DMS114 treated with DMSO at 0.1 percent for 48 hours (cell line): ENCODE measurements at regions not wholly inside any gene's neighbourhood (a gene's known extent, or its start where the extent isn't known, plus 50 kb on each side); places are given as distances from the start of the nearest gene placed in this dataset.

Experiments used
- DNase-seq: peaks from one replicate; lab custom pipeline; 2025; ENCODE audit not compliant: unreplicated experiment; lab: John Stamatoyannopoulos, UW

GRCh38 chr5:35367526-35367925, 137.2 kb upstream of the PRLR start:
- DNase-seq, result no peak

DNA sequence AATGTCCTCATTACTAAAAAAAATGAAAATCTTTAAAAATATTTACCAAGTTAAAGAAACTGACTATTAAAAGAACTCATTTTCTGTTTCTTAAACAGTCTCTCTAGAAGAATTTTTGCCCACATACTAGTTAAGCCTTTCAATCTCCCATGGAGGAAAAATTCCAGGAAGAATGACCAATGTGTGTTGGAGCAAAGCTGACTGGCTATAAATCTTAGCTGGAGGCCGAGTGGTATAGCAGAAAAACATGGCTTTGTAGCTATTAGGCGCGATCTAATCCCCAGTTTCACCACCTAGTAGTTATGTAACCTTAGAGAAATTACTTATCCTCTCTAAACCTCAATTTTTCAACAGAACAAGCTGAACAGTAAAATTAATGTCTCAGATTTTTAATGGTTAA, 135.5 kb upstream of the PRLR start:
- DNase-seq, result no peak

DNA sequence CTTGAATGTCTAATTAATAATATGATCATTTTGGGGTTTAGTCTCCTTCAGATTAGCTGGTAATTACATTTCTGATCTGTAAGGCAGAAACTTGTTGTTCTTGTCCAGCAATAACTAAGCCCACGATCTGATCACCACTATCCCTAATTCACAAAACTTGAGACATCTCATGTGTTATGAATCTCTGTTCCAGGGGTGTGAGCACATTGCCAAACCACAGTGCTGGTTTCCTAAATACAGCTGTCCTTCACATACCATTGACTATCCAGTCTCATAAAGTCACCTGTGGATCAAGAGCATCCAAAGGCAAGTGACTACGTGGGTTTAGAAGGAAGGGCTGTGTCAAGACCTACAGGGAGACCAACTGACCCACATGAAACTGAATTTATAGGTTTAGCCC, 134.1 kb upstream of the PRLR start:
- DNase-seq, result no peak

DNA sequence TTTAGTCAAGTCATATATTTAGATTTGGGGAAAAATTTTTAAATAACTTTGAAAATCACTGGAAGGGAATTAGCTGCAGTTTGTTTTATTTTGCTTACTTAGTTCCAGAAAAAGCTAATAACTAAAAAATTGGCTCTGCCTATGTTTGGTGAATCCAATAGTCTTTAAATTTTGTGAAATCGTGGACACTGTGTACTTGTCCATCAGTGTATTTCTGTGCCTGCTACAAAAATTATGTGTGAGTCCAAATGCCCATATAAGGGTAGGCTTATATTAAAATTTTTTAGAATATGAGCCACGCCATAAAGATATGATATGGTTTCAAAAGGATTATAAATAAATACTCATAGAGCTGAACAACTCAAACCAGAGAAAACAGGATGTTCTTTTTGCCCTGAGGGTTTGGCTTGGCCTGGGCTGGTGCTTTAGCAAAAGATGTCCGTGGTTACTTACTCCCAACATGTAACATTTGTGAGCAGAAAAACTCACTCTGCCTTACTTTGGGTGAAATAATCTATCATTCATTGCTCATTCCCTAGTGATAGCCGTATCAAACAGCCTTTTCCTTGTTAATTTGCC, 133.2 kb upstream of the PRLR start:
- DNase-seq, result no peak

DNA sequence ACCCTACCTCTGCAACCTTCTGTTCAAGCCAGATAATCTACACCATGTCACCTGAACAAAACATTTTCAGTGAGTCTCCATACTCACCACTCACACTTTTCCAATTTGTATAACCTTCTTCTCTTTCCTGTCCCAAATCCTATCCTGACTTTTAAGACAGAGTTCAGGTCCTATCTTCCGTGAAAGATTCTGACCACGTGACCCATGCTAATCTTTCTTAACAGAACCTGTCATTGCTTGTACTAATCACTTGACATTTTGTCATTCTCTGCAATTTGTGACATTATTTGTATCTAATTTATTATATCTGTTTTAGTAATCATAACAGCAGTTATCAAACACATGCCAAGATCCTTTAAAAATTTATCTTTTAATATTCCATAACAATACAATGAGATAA, 132.5 kb upstream of the PRLR start:
- no peak for DNase-seq

DNA sequence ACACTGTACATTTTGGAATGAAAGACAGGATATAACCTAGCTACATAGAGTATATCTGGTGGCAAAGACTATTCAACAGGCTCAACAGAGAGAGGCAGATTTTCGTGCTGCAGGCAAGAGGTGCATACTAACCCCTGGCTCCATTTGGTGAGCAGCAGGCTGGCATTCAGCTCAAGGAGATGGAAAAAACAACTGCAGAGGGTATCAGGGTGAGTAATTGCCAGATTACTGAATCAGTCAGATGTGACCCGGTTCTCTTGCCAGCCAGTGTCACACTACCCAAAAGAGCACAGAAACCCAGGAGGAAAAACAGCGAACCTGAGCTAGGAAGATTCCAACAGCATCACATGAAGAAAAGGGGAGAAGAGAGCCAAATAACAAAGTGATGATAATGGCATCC, 130.4 kb upstream of the PRLR start:
- DNase-seq, result no peak

DNA sequence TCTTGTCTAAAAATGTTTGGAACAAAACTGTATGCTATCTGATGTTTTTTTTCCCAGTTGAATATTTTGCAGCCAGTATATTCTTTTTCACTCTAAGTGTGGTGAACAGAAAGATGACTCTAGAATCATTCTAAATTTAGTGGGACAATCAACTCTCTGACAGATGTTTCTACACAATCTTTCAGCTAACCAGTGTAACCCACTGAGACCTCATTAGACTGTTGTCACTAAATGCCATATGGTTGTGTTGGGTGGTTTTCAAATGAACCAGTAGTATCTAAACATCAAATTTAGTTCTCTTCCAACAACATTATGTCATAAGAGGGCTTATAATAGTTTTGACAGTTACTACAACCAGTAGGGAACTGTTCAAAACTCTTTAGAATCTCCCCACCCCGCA, 129.6 kb upstream of the PRLR start:
- no peak for DNase-seq

- DNase-seq, result no peak
Observed at GRCh38 chr5:35357973-35358372, 127.7 kb upstream of the PRLR start.

DNA sequence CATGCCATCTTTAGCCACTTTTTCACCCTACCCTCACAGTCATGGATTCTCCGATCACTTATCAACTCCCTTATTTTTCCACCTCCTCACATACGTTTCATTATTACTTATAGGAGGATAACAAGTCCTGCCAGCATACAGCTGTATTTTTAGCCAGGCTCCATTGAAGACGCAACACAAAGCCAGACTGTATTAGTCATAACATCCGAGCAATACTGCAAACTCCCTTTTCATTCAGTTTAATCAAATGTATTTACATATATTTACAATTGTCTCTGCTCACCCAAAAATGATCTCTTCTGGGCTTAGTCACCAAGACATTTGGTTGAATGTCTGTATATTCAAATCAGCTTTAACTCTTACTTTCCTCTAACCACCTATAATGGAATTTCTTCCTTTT, 126.4 kb upstream of the PRLR start:
- DNase-seq, result no peak

- DNase-seq, result no peak
Observed at GRCh38 chr5:35354751-35355150, 124.5 kb upstream of the PRLR start.

GRCh38 chr5:35345222-35345621, 114.9 kb upstream of the PRLR start:
- DNase-seq, result no peak

- no peak for DNase-seq
Observed at GRCh38 chr5:35342664-35343063, 112.4 kb upstream of the PRLR start.

DNA sequence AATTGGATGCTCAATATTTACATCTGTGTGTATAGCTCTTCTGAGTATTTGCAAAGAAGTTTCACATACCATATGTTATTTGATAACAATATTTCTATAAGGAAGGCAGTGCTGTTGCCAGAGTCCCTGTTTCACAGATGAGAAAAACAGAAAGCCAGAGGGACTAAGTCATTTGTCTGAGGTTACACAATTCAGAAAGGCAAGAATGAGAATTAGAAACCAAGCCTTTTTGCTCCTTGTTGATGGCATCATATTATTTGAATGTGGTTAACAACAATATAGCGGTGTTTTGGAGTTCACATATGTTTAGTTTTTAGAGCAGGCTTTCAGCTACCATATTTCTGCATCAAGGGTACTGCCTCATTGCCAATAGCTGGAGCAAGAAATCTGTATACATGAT, 110.9 kb upstream of the PRLR start:
- no peak for DNase-seq

GRCh38 chr5:35339616-35340100, 109.4 kb upstream of the PRLR start:
- no peak for DNase-seq

- DNase-seq, result no peak
Observed at GRCh38 chr5:35339006-35339405, 108.7 kb upstream of the PRLR start.

- no peak for DNase-seq
Observed at GRCh38 chr5:35338157-35338453, 107.8 kb upstream of the PRLR start.

- no peak for DNase-seq
Observed at GRCh38 chr5:35337340-35338156, 107.3 kb upstream of the PRLR start.

DNA sequence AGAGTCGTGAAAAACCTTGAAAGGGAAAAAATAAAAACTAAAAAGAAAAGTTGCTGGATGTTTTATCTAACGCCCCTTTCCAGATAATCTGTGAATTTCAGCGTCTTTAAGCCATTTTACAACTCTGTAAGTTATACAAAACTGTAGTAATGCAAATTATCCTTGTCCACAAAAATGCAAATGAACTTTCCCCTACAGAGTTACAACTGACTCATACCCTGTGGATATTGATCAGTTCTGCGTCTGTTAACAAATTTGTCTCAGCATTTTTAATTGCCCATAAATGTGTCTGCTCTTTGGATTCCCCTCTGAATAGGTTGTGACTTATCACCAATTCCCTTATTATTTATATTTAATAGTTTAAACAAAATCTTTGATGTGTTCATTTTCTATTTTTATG, 105.9 kb upstream of the PRLR start:
- no peak for DNase-seq

- no peak for DNase-seq
Observed at GRCh38 chr5:35335752-35336151, 105.5 kb upstream of the PRLR start.

DNA sequence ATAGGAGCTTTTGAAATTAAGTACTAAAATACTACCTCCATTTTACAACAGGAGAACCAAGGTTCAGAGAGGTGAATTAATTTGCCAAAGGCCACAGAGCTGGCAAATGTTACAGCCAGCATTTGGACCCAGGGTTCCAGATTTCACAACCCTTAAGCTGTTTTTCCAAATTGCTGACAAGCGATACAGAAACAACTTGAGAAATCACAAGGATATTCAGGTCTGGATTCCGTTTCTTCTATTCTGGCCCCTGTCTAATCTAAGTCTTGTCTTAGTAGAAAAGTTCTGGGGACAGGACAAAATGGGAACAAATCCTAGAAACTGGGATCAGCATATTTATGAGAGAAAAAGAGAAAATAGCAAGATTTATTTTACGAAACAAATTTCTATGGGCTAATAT, 103.1 kb upstream of the PRLR start:
- no peak for DNase-seq

- DNase-seq, result no peak
Observed at GRCh38 chr5:35331956-35332950, 102.0 kb upstream of the PRLR start.

DNA sequence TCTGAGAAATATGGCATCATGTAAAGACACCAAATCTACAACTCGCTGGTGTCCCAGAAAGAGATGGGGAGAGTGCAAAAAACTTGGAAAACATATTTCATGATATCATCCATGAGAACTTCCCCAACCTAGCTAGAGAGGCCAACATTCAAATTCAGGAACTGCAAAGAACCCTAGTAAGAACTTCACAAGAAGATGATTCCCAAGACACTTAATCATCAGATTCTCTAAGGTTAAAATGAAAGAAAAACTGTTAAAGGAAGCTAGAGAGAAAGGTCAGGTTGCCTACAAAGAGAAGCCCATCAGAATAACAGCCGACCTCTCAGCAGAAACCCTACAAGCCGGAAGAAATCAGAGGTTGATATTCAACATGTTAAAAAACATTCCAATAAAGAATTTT, 95.5 kb upstream of the PRLR start:
- DNase-seq, result no peak
